AG04449 (cell line): ENCODE measurements at regions not wholly inside any gene's neighbourhood (a gene's known extent, or its start where the extent isn't known, plus 50 kb on each side); places are given as distances from the start of the nearest gene placed in this dataset.
"Not testable (repeated sequence)": the region's sequence is repeated elsewhere in the genome, so short reads cannot be mapped to it uniquely, and the experiment has no call there.

Experiments
- CTCF ChIA-PET: fragments of 350-600 bp; formaldehyde crosslinking; extraction: SDS; loops from one replicate; lab custom pipeline; 2021; ENCODE audit warnings: antibody characterized with exemption; lab: Yijun Ruan, JAX
- POLR2A ChIA-PET: fragments of 400-600, 350-600 bp; formaldehyde crosslinking; extraction: SDS; loops from one replicate; lab custom pipeline; 2020; ENCODE audit warnings: antibody characterized with exemption, inconsistent platforms; lab: Yijun Ruan, JAX
- DNase-seq: peaks from one replicate; pipeline ENCODE4 v3.0.0-alpha.2; 2010; ENCODE audit warnings: low read depth, low spot score
- H3K4me3 ChIP-seq: 2 replicates; pipeline ENCODE4 v1.5.1; 2011; ENCODE audit warnings: low read depth, mild to moderate bottlenecking, control low read depth, low read length
- CTCF ChIP-seq: IDR thresholded peaks from one replicate; pipeline ENCODE4 v1.5.1; 2011; ENCODE audit warnings: mild to moderate bottlenecking, moderate library complexity, low read length, control low read depth, inconsistent platforms; ENCODE audit not compliant: insufficient read depth; ENCODE audit errors: missing control alignments

GRCh38 chr14:105589161-105589925 is 63.0 kb downstream of the TMEM121 start:
- ChIA-PET POLR2A (no interaction called here), CTCF (no interaction called here)
- no peak overlapping the region for H3K4me3 ChIP-seq
- no peak for TF ChIP-seq CTCF
- no peak for DNase-seq

- POLR2A ChIA-PET, DNase-seq, CTCF ChIA-PET, H3K4me3 ChIP-seq: not testable (repeated sequence)
These were observed 63.5 kb downstream of the TMEM121 start for GRCh38 chr14:105589926-105590185.

DNA sequence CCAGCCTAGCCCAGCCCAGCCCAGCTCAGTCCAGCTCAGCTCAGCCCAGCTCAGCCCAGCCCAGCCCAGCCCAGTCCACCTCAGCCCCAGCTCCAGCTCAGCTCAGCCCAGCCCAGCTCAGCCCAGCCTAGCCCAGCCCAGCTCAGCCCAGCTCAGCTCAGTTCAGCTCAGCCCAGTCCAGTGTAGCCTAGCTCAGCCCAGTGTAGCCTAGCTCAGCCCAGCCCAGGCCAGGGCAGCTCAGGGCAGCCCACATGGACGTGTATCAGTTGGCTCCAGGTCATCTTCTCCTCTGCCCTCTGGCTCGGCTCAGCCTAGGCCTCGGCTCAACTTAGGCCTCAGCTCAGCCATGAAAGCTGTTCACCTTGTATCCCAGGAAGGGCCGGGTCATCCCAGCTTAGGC is 64.7 kb downstream of the TMEM121 start:
- no peak for TF ChIP-seq CTCF
- ChIA-PET CTCF (no interaction called here), POLR2A (no interaction called here)

DNA sequence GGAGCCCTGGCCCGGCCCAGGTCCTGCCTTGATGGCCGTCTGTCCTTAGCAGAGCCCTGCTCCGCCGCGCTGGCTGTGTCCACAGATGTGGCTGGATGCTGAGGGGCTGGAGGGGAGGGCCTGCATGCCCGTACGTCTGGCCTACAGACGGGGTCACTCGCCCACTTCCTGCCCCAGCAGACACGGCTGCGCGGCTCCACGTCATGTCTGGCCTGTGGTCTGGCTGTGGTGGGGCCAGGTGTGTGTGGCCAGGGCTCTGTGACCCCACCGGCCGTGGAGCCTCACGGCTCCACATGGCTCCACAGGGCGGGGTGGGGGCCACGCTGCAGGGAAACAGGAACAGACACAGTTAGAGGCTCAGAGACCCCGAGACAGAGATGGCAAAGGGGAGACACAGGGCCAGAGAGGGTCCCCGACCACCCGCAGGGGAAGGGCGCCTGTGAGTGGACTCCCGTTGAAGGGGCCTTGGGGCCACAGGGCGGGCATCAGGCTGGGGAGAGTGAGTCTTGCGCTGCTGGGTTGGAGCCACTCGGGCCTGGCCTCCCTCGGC is 65.5 kb downstream of the TMEM121 start:
- DNase-seq, POLR2A ChIA-PET, CTCF ChIA-PET, H3K4me3 ChIP-seq: not testable (repeated sequence)

More for the DNA sequence above, 64.7 kb downstream of the TMEM121 start:
- DNase-seq = no peak
- no peak overlapping the region for H3K4me3 ChIP-seq

DNA sequence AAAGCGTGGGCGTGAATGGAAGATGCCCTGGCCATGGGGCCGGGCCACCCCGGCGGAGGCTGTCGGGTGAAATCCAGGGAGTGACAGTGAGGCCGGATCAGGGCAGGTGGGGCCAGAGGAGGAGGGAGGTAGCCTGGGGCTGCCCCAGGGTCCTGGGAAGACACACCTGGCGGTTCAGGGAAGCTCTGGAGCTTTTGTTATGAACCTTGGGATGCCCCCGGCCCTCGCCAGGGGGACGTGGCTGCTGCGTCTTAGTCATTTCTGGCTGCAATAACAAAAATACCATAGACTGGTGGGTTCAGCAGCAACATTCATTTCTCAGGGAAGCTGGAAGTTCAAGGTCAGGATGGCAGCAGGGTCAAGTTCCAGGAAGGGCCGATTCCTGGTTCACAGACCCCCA is 66.3 kb downstream of the TMEM121 start:
- H3K4me3 ChIP-seq, DNase-seq, POLR2A ChIA-PET, CTCF ChIA-PET: not testable (repeated sequence)

- CTCF ChIA-PET, DNase-seq, POLR2A ChIA-PET, H3K4me3 ChIP-seq: not testable (repeated sequence)
These were observed 69.0 kb downstream of the TMEM121 start for GRCh38 chr14:105595346-105595745.

DNA sequence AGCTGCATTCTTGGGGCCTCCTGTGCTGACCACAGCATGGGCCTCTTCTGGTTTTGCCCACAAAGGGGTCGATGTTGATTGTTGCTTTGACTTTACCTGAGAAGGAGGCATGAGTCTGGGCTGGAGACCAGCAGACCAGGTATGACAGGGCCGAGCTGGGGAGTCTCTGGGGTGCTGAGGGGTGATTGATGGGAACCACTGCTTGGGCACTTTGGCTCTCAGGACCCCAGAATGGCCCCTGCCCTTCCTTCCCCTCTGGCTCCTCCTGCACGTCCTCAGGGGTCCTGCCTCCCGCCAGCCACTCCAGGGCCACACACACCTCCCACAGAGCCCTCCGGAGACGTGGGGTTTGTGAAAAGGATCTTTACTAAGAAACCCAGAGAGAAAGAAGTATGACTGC is 70.0 kb downstream of the TMEM121 start:
- not testable (repeated sequence) for H3K4me3 ChIP-seq

GRCh38 chr14:105598040-105598763 is 71.8 kb downstream of the TMEM121 start:
- CTCF ChIA-PET, POLR2A ChIA-PET: not testable (repeated sequence)

More for the DNA sequence above, 70.0 kb downstream of the TMEM121 start:
- CTCF ChIA-PET, POLR2A ChIA-PET, DNase-seq: not testable (repeated sequence)

GRCh38 chr14:105598925-105599586 is 72.7 kb downstream of the TMEM121 start:
- H3K4me3 ChIP-seq, POLR2A ChIA-PET, DNase-seq, CTCF ChIA-PET: not testable (repeated sequence)

More at GRCh38 chr14:105598040-105598763, 71.8 kb downstream of the TMEM121 start:
- not testable (repeated sequence) for DNase-seq, H3K4me3 ChIP-seq

GRCh38 chr14:105600195-105600938 is 74.0 kb downstream of the TMEM121 start:
- H3K4me3 ChIP-seq, POLR2A ChIA-PET, DNase-seq, CTCF ChIA-PET: not testable (repeated sequence)
